ENCODE measurements at regions not wholly inside any gene's neighbourhood (a gene's known extent, or its start where the extent isn't known, plus 50 kb on each side); places are given as distances from the start of the nearest gene placed in this dataset.
"Not testable (repeated sequence)": the region's sequence is repeated elsewhere in the genome, so short reads cannot be mapped to it uniquely, and the experiment has no call there.

DNA sequence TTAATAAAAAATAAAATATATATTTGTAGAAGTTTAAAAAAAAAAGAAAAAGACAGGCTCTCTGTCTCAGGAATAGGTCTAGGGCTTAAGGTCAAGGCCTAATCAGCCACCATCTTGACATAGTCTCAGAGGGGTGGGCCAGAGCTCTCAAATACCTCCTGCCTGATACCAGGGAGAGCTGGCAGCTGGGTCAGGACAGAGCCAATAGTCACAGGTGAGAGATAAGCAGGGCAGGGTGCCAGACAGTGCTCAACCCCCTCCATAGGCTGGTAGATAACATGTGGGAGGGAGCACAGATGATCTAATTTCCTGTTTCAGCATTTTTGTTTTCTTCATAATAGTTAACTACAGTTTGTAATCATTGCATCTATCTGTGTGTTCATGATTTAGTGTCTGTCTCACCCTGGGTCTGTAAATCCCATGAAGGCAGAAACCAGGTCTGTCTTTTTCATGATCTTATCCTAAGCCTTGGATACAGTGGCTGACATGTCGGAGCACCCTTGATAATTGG is 152.0 kb upstream of the GRIK3 start:
- no peaks in the 10 kb centered on the region for H3K9me2 ChIP-seq (replicated peaks; ENCODE audit: insufficient read depth, low read length)
- no peaks in the 10 kb centered on the region for H4K20me1 ChIP-seq (ENCODE audit: low read depth, low read length)
- H3K9me3 ChIP-seq (ENCODE audit: insufficient read depth, low read length): no peaks in the 10 kb centered on the region
- no peak overlapping the region for H2AFZ ChIP-seq (ENCODE audit: low read depth, low read length, severe bottlenecking)
- H3K9ac ChIP-seq (ENCODE audit: low read length): no peak overlapping the region
- no peaks in the 10 kb centered on the region for H3K36me3 ChIP-seq (ENCODE audit: low read length)
- no peaks in the 10 kb centered on the region for H3K79me2 ChIP-seq (ENCODE audit: insufficient read depth, low read length)
- H3K27me3 ChIP-seq (ENCODE audit: low read length): no peaks in the 10 kb centered on the region
- H3K4me2 ChIP-seq (ENCODE audit: low read depth, low read length, poor library complexity, severe bottlenecking): no peak overlapping the region
- no peak for TF ChIP-seq EZH2phosphoT487 (conservative IDR thresholded peaks at IDR 0.05; ENCODE audit: low read length)
- TF ChIP-seq, protein P1, sequence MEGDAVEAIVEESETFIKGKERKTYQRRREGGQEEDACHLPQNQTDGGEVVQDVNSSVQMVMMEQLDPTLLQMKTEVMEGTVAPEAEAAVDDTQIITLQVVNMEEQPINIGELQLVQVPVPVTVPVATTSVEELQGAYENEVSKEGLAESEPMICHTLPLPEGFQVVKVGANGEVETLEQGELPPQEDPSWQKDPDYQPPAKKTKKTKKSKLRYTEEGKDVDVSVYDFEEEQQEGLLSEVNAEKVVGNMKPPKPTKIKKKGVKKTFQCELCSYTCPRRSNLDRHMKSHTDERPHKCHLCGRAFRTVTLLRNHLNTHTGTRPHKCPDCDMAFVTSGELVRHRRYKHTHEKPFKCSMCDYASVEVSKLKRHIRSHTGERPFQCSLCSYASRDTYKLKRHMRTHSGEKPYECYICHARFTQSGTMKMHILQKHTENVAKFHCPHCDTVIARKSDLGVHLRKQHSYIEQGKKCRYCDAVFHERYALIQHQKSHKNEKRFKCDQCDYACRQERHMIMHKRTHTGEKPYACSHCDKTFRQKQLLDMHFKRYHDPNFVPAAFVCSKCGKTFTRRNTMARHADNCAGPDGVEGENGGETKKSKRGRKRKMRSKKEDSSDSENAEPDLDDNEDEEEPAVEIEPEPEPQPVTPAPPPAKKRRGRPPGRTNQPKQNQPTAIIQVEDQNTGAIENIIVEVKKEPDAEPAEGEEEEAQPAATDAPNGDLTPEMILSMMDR (IDR thresholded peaks at IDR 0.05; ENCODE audit: insufficient read depth, low read length, poor library complexity, severe bottlenecking): no peak
- H3K4me3 ChIP-seq (ENCODE audit: insufficient read depth, low read length, poor library complexity, severe bottlenecking): no peak overlapping the region
- no peaks in the 10 kb centered on the region for H3F3A ChIP-seq (ENCODE audit: insufficient read depth)
- no peak overlapping the region for H3K27ac ChIP-seq (ENCODE audit: low read depth, low read length)

- H4K20me1 ChIP-seq (ENCODE audit: low read depth, low read length): no peaks in the 10 kb centered on the region
- H3K9me2 ChIP-seq (replicated peaks; ENCODE audit: insufficient read depth, low read length): no peaks in the 10 kb centered on the region
- no peak overlapping the region for H3K4me3 ChIP-seq (ENCODE audit: insufficient read depth, low read length, poor library complexity, severe bottlenecking)
- H3F3A ChIP-seq (ENCODE audit: insufficient read depth): no peaks in the 10 kb centered on the region
- TF ChIP-seq, protein P1 (IDR thresholded peaks at IDR 0.05; ENCODE audit: insufficient read depth, low read length, poor library complexity, severe bottlenecking): no peak
- TF ChIP-seq EZH2phosphoT487 (conservative IDR thresholded peaks at IDR 0.05; ENCODE audit: low read length): no peak
- no peaks in the 10 kb centered on the region for H3K79me2 ChIP-seq (ENCODE audit: insufficient read depth, low read length)
- no peaks in the 10 kb centered on the region for H3K9me3 ChIP-seq (ENCODE audit: insufficient read depth, low read length)
- H3K36me3 ChIP-seq (ENCODE audit: low read length): no peaks in the 10 kb centered on the region
- no peak overlapping the region for H2AFZ ChIP-seq (ENCODE audit: low read depth, low read length, severe bottlenecking)
- no peak overlapping the region for H3K27ac ChIP-seq (ENCODE audit: low read depth, low read length)
- no peak overlapping the region for H3K4me2 ChIP-seq (ENCODE audit: low read depth, low read length, poor library complexity, severe bottlenecking)
- H3K9ac ChIP-seq (ENCODE audit: low read length): no peak overlapping the region
- no peaks in the 10 kb centered on the region for H3K27me3 ChIP-seq (ENCODE audit: low read length)
Observed at GRCh38 chr1:37189111-37189510, 154.8 kb upstream of the GRIK3 start.

- Histone ChIP-seq H3K9ac (ENCODE audit: low read length) (no peak overlapping the region), H2AFZ (ENCODE audit: low read depth, low read length, severe bottlenecking) (no peak overlapping the region), H4K20me1 (ENCODE audit: low read depth, low read length) (no peaks in the 10 kb centered on the region), H3K27me3 (ENCODE audit: low read length) (peaks cover 3% of the 10 kb centered on the region; the same call in 1 of the 2 replicates), H3K4me3 (ENCODE audit: insufficient read depth, low read length, poor library complexity, severe bottlenecking) (no peak overlapping the region), H3K79me2 (ENCODE audit: insufficient read depth, low read length) (no peaks in the 10 kb centered on the region), H3K27ac (ENCODE audit: low read depth, low read length) (no peak overlapping the region), H3K4me2 (ENCODE audit: low read depth, low read length, poor library complexity, severe bottlenecking) (no peak overlapping the region), H3K9me2 (replicated peaks; ENCODE audit: insufficient read depth, low read length) (no peaks in the 10 kb centered on the region), H3K36me3 (ENCODE audit: low read length) (no peaks in the 10 kb centered on the region), H3K9me3 (ENCODE audit: insufficient read depth, low read length) (peaks cover 5% of the 10 kb centered on the region; the same call in 1 of the 2 replicates), H3F3A (ENCODE audit: insufficient read depth) (no peaks in the 10 kb centered on the region)
- TF ChIP-seq, protein P1 (IDR thresholded peaks at IDR 0.05; ENCODE audit: insufficient read depth, low read length, poor library complexity, severe bottlenecking): no peak
- TF ChIP-seq EZH2phosphoT487 (conservative IDR thresholded peaks at IDR 0.05; ENCODE audit: low read length): no peak
Observed at GRCh38 chr1:37197411-37197810, 163.1 kb upstream of the GRIK3 start.

GRCh38 chr1:37214305-37214704 is 180.0 kb upstream of the GRIK3 start:
- not testable (repeated sequence) for H2AFZ ChIP-seq (ENCODE audit: low read depth, low read length, severe bottlenecking); H3K36me3 ChIP-seq (ENCODE audit: low read length); H3K9ac ChIP-seq (ENCODE audit: low read length)

More at GRCh38 chr1:37214305-37214704, 180.0 kb upstream of the GRIK3 start:
- not testable (repeated sequence) for H3K27me3 ChIP-seq (ENCODE audit: low read length); H3K4me2 ChIP-seq (ENCODE audit: low read depth, low read length, poor library complexity, severe bottlenecking); H3K9me3 ChIP-seq (ENCODE audit: insufficient read depth, low read length); H3F3A ChIP-seq (ENCODE audit: insufficient read depth); H4K20me1 ChIP-seq (ENCODE audit: low read depth, low read length); H3K9me2 ChIP-seq (replicated peaks; ENCODE audit: insufficient read depth, low read length); H3K27ac ChIP-seq (ENCODE audit: low read depth, low read length); H3K4me3 ChIP-seq (ENCODE audit: insufficient read depth, low read length, poor library complexity, severe bottlenecking); H3K79me2 ChIP-seq (ENCODE audit: insufficient read depth, low read length)

Data from SU-DHL-6 (cell line).